Suppressor macrophage treated with lipopolysaccharide for 1 hour (primary cell): ENCODE measurements at regions not wholly inside any gene's neighbourhood (a gene's known extent, or its start where the extent isn't known, plus 50 kb on each side); places are given as distances from the start of the nearest gene placed in this dataset.
"Not testable (repeated sequence)": the region's sequence is repeated elsewhere in the genome, so short reads cannot be mapped to it uniquely, and the experiment has no call there.

ENCODE experiments used
- DNase-seq, 3 donors: peaks; one replicate each; pipeline ENCODE4 v3.0.0-alpha.2; 2020 to 2022

DNA sequence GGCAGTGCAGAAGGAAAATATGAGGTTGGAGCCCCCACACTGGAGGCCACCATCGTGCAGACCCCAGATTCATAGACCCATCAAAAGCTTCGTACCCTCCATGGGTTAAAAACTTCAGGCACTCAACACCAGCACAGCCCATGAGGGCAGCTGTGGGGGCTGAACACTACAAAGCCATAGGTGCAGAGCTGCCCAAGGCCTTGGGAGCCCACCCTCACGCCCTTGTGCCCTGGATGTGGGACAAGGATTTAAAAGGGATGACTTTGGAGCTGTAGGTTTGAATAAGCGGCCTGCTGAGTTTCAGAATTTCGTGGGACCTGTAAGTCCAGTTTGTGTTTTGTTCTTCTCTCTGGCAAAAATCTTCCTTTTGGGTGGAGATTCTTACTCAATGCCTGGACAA is 747.6 kb downstream of the SPATA31A6 start:
- DNase-seq, result not testable (repeated sequence)

DNA sequence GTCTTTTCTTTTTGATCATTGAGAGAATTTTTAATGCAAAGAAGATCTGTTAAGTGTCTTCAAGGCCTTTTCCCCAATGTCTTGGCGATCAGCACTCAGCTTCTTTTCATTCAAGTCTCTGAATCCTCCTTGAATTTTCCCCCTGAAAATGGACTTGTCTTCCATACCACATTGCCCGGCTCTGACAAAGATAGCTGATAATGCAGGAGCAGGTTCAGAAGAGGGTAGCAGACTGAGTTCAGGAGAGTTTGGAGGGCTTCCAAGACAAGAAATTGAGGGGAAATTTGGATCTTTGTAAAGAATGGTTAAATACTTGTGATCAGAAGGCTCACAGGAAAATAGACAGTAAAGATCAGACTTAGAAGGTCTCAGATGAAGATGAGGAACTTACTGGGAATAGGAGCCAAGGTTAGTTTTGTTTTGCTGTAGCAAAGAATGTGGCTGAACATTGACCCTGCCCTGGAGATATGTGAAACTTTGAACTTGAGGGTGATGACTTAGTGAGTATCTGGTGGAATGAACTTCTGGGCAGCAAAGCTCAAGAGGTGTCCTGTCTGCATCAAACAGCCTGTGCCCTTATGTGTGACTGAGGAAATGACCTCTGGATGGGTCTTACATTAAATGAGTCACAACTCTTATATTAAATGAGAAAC is 754.2 kb downstream of the SPATA31A6 start:
- not testable (repeated sequence) for DNase-seq

DNA sequence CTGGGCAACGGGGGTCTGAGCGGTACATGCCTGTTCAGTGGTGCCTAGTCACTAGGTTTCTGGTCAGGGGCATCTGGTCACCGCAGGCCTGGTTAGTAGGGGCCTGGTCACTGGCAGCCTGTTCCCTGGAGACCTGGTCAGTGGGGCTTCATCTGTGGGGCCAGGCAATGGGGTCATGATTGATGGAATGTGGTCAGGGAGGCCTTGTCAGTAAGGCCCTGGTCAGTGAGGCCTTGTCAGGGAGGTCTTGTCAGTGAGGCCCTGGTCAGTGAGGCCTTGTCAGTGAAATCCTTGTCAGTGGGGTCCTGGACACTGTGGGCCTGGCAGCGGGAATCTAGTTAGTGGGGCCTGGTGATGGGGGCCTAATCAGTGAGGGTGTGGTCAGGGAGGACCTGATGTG is 763.6 kb downstream of the SPATA31A6 start:
- not testable (repeated sequence) for DNase-seq

DNA sequence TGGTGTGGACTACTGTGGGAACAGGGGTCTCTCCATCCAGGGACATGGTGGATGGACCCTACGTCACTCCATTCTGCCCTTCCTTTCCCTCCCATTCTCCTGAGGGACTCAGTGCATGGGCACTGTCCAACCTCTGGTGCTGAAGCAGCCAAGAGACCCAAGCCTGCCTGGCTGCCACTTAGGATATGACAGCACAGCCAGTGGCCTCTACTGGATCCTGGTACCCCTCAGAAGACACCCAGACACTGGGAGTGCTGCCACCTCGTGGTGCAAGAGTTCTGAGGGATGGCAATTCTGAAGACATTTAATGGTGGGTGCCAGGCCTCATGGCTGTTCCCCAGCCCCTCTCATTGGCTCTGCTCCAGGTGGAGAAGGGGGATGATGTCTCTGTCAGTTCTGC is 767.8 kb downstream of the SPATA31A6 start:
- DNase-seq, result not testable (repeated sequence)

DNA sequence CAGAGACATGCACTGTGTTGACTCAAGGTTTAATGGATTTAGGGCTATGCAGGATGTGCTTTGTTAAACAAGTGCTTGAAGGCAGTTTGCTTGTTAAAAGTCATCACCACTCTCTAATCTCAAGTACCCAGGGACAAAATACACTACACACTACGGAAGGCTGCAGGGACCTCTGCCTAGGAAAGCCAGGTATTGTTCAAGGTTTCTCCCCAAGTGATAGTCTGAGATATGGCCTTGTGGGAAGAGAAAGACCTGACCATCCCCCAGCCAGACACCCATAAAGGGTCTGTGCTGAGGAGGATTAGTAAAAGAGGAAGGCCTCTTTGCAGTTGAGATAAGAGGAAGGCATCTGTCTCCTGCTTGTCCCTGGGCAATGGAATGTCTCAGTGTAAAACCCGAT is 781.7 kb downstream of the SPATA31A6 start:
- DNase-seq, result not testable (repeated sequence)

DNA sequence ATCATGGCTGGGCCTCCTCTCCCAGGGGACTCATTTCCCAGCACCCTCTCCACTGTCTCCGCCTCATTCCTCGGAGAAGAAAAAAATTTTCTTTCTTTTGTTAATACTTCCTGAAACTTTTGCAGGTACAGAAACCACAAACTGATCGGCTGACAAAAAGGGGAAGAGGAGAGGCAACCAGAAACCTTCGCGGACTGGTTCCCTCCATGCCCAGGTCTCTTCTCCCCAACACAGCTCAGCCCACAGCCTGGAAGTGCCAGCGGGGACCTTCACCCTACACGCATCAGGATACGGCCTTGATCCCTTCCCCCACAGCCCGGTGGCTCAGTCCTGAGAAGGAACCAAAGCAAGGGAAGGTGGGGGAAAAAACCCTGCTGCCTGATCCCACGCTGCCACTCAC is 788.4 kb downstream of the SPATA31A6 start:
- not testable (repeated sequence) for DNase-seq

DNA sequence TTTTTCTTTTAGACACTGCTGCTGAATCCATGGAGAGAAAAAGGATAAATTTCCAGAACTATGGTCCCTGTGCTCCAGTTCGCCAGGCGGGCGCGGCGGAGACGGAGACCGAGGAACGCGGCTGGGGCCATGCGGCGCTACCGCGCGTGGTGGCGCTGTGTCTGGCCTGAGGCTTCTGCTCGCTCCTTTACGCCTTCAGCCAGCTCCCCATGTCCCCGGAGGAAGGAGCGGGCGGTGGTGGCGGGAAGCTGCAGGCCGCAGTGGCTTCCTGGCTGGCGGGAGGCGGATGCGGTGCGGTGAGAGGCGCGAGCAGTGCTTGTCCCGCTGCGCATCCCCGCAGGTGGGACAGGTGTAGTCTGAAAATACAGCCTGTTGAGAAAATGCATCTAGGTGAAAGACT is 791.3 kb downstream of the SPATA31A6 start:
- DNase-seq, result peak in 2 of 3 donors; percentile 9 to 28

DNA sequence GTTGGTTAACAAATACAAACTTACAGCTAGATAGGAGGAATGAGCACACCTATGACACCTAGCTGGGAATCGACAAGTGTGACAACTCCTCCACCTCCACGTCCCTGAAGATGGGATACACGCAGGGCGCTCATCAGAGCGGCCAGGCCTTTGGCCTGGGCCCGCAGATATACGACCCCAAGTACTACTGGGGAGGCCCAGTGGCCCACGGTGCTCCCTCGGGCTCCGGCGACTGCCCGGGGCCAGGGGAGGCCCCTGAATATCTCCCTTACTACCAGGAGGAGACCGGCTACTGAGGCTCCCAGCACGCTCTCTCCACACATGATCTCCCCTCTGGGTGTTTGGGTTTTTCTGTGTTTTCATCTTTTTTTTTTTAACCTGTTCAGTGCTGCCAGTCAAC is 801.3 kb downstream of the SPATA31A6 start:
- DNase-seq, result not testable (repeated sequence)
